T-helper 17 cell (primary cell): ENCODE measurements at regions not wholly inside any gene's neighbourhood (a gene's known extent, or its start where the extent isn't known, plus 50 kb on each side); places are given as distances from the start of the nearest gene placed in this dataset.

Source experiments
- ATAC-seq: fragments of 150-1000 bp; cut with Tn5 transposase; 2 replicates; pipeline ENCODE4 v1.10.0; 2021; ENCODE audit warnings: mild to moderate bottlenecking, moderate library complexity
- DNase-seq, 3 donors: peaks; one replicate each; pipeline versions ENCODE4 v3.0.0 to v3.0.0-alpha.2; 2020 to 2021
- H3K9me3 ChIP-seq: one replicate; pipeline ENCODE4 v1.7.0; 2013; ENCODE audit warnings: low read length, mild to moderate bottlenecking; ENCODE audit not compliant: control insufficient read depth, poor library complexity, severe bottlenecking
- H3K27ac Mint-ChIP-seq: one replicate; pipeline ENCODE4 v1.8.0; 2022; ENCODE audit warnings: mild to moderate bottlenecking, moderate library complexity, mixed read lengths
- H3K27me3 Mint-ChIP-seq: one replicate; pipeline ENCODE4 v1.8.0; 2022; ENCODE audit warnings: mixed read lengths
- H3K36me3 Mint-ChIP-seq: one replicate; pipeline ENCODE4 v1.8.0; 2022; ENCODE audit warnings: low read depth, mixed read lengths
- H3K4me1 Mint-ChIP-seq: one replicate; pipeline ENCODE4 v1.8.0; 2022; ENCODE audit warnings: mild to moderate bottlenecking, mixed read lengths
- H3K4me3 Mint-ChIP-seq: one replicate; pipeline ENCODE4 v1.8.0; 2022; ENCODE audit warnings: mild to moderate bottlenecking, moderate library complexity, mixed read lengths

GRCh38 chr1:101723415-101723814 lies 273.3 kb downstream of the OLFM3 start:
- H3K27ac Mint-ChIP-seq, result no peak overlapping the region
- H3K9me3 ChIP-seq, result no peaks in the 10 kb centered on the region
- no peak overlapping the region for H3K4me3 Mint-ChIP-seq
- no peaks in the 10 kb centered on the region for H3K27me3 Mint-ChIP-seq
- no peaks in the 10 kb centered on the region for H3K4me1 Mint-ChIP-seq
- H3K36me3 Mint-ChIP-seq, result no peaks in the 10 kb centered on the region
- no peak for ATAC-seq
- no peak for DNase-seq

DNA sequence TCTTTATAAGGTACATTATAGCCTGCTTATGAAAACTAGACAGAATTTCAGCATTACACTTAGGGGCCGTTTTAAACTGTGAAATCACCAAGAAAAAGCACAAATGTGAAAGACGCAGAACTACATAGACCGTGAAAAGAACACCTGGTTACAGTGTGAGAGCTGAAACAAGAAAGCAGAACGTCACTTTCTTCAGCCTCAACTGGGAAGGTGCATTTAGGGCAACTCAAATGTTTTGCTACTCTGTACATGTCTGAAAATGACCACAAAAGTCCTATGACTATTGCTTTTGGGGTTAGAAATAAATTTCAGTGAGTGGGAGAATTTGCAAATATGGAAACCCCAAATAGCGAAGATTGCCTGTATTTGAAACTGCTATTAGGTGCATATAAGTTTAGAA lies 268.7 kb downstream of the OLFM3 start:
- H3K4me3 Mint-ChIP-seq, result no peak overlapping the region
- no peak for DNase-seq
- no peak for ATAC-seq

DNA sequence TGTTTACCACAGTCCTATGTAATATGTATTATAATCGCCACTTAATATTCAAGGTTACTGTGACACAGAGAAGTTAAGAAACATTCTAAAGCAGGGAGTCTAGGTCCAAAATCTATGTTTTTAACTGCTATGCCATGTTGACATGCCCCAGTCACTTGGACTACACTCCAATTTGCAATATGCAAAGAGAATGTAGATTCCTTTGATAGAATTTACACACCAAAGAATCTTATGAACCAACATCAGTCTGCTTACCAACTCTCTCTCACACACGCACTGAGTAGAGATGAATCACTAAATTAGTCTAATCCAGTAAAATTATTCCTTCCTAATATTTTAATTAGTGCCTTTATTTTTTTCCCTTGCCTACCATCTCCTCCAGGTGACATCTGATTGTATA lies 266.2 kb downstream of the OLFM3 start:
- peaks cover 6% of the 10 kb centered on the region for H3K27me3 Mint-ChIP-seq
- no peak overlapping the region for H3K4me3 Mint-ChIP-seq
- H3K27ac Mint-ChIP-seq, result no peak overlapping the region
- no peaks in the 10 kb centered on the region for H3K4me1 Mint-ChIP-seq
- H3K36me3 Mint-ChIP-seq, result no peaks in the 10 kb centered on the region
- no peak for DNase-seq
- H3K9me3 ChIP-seq, result no peaks in the 10 kb centered on the region
- ATAC-seq, result no peak

More for the DNA sequence above, 268.7 kb downstream of the OLFM3 start:
- Mint-ChIP-seq H3K27ac (no peak overlapping the region), H3K27me3 (peaks cover 6% of the 10 kb centered on the region), H3K36me3 (no peaks in the 10 kb centered on the region), H3K4me1 (no peaks in the 10 kb centered on the region)
- H3K9me3 ChIP-seq, result no peaks in the 10 kb centered on the region

DNA sequence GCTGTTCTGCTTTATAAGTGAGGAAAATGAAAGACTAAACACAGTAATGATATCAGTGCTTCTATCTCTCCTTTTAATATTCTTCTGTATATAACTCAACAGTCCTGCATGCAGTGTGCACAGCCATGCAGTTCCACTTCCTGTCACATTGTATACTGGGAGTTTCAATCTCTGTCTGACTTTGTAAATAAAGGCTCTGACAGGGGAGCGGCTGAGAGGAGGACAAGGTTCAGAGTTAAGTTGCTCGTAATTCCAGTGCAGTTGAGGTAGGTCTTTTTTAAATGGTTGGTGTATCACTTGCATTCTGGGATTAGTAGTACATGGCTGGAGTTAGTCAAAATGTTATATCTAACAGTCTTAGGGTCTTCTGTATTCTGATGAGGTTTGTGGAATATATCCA lies 264.5 kb downstream of the OLFM3 start:
- H3K9me3 ChIP-seq, result no peaks in the 10 kb centered on the region
- ATAC-seq, result no peak
- no peak for DNase-seq
- Mint-ChIP-seq H3K27me3 (peaks cover 6% of the 10 kb centered on the region), H3K36me3 (no peaks in the 10 kb centered on the region), H3K27ac (no peak overlapping the region), H3K4me1 (no peaks in the 10 kb centered on the region), H3K4me3 (no peak overlapping the region)

- Mint-ChIP-seq H3K27me3 (peaks cover 6% of the 10 kb centered on the region), H3K4me3 (no peak overlapping the region), H3K4me1 (no peaks in the 10 kb centered on the region), H3K27ac (no peak overlapping the region), H3K36me3 (no peaks in the 10 kb centered on the region)
- ATAC-seq (no peak), DNase-seq (no peak)
- H3K9me3 ChIP-seq, result no peaks in the 10 kb centered on the region
These were observed 263.4 kb downstream of the OLFM3 start for GRCh38 chr1:101733340-101733739.

GRCh38 chr1:101738475-101738874 lies 258.3 kb downstream of the OLFM3 start:
- H3K27me3 Mint-ChIP-seq, result no peaks in the 10 kb centered on the region
- H3K9me3 ChIP-seq, result no peaks in the 10 kb centered on the region
- H3K36me3 Mint-ChIP-seq, result no peaks in the 10 kb centered on the region
- no peak for ATAC-seq
- no peaks in the 10 kb centered on the region for H3K4me1 Mint-ChIP-seq
- H3K27ac Mint-ChIP-seq, result no peak overlapping the region
- DNase-seq, result no peak
- H3K4me3 Mint-ChIP-seq, result no peak overlapping the region

DNA sequence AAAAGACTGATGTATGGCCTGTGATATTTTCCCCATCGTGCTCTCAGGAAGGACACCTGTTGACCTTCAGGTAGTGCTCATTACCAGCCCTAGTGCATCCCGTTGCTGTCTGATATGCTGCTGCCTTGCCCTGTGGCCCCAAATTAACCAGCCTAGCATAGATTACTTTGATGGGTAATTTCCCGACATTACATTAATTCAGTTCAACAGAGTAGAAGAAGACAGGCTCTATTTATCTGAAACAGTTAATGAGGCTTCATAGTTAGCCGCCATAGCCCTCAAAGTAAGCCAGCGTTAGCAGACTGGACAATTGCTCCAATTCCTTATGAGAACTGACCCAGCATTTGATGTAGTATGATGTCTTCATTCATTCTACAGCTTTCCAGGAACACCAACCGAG lies 257.6 kb downstream of the OLFM3 start:
- Mint-ChIP-seq H3K36me3 (no peaks in the 10 kb centered on the region), H3K27ac (no peak overlapping the region), H3K27me3 (no peaks in the 10 kb centered on the region), H3K4me3 (no peak overlapping the region), H3K4me1 (no peaks in the 10 kb centered on the region)
- no peak for ATAC-seq
- DNase-seq, result no peak
- no peaks in the 10 kb centered on the region for H3K9me3 ChIP-seq

GRCh38 chr1:101739826-101740330 lies 256.8 kb downstream of the OLFM3 start:
- H3K9me3 ChIP-seq, result no peaks in the 10 kb centered on the region
- no peaks in the 10 kb centered on the region for H3K36me3 Mint-ChIP-seq
- H3K27ac Mint-ChIP-seq, result no peak overlapping the region
- no peak overlapping the region for H3K4me3 Mint-ChIP-seq
- no peaks in the 10 kb centered on the region for H3K4me1 Mint-ChIP-seq
- no peak for ATAC-seq
- no peak for DNase-seq
- H3K27me3 Mint-ChIP-seq, result no peaks in the 10 kb centered on the region

- Mint-ChIP-seq H3K4me3 (no peak overlapping the region), H3K27me3 (no peaks in the 10 kb centered on the region), H3K4me1 (no peaks in the 10 kb centered on the region), H3K36me3 (no peaks in the 10 kb centered on the region), H3K27ac (no peak overlapping the region)
- no peak for ATAC-seq
- no peaks in the 10 kb centered on the region for H3K9me3 ChIP-seq
- DNase-seq, result no peak
These were observed 254.8 kb downstream of the OLFM3 start for GRCh38 chr1:101741910-101742309.

DNA sequence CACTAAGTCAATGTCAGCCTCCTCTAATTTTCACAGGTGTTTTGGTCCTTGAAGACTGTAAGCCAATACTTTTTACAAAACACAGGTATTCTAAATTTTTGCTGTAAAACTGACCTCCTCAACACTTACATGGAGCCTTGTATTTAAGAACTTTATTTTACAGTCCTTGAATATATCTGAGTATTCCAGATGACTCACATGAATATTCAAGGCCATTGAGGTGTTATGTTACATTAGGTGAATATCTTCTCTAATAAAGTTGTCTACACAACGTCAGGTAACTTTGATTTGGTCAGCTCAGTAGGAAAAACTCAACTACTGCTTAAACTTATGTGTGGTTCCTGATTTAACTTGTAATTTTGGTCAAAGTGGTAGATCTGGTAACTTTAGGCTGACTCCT lies 254.2 kb downstream of the OLFM3 start:
- H3K4me1 Mint-ChIP-seq, result no peaks in the 10 kb centered on the region
- no peak for DNase-seq
- no peaks in the 10 kb centered on the region for H3K36me3 Mint-ChIP-seq
- no peaks in the 10 kb centered on the region for H3K27me3 Mint-ChIP-seq
- no peak for ATAC-seq
- no peak overlapping the region for H3K27ac Mint-ChIP-seq
- no peaks in the 10 kb centered on the region for H3K9me3 ChIP-seq
- no peak overlapping the region for H3K4me3 Mint-ChIP-seq

GRCh38 chr1:101745551-101746270 lies 251.0 kb downstream of the OLFM3 start:
- ATAC-seq, result no peak
- Mint-ChIP-seq H3K4me3 (no peak overlapping the region), H3K4me1 (no peaks in the 10 kb centered on the region), H3K27ac (no peak overlapping the region), H3K36me3 (no peaks in the 10 kb centered on the region), H3K27me3 (no peaks in the 10 kb centered on the region)
- no peak for DNase-seq
- H3K9me3 ChIP-seq, result no peaks in the 10 kb centered on the region

GRCh38 chr1:101748077-101748476 lies 248.6 kb downstream of the OLFM3 start:
- ATAC-seq, result no peak
- no peak overlapping the region for H3K4me3 Mint-ChIP-seq
- DNase-seq, result no peak
- no peaks in the 10 kb centered on the region for H3K9me3 ChIP-seq
- H3K27me3 Mint-ChIP-seq, result no peaks in the 10 kb centered on the region
- H3K4me1 Mint-ChIP-seq, result no peaks in the 10 kb centered on the region
- H3K27ac Mint-ChIP-seq, result no peak overlapping the region
- no peaks in the 10 kb centered on the region for H3K36me3 Mint-ChIP-seq
